GM19043 (cell line): ENCODE measurements at regions not wholly inside any gene's neighbourhood (a gene's known extent, or its start where the extent isn't known, plus 50 kb on each side); places are given as distances from the start of the nearest gene placed in this dataset.

ENCODE experiments used
- ATAC-seq: cut with Tn5 transposase; IDR thresholded peaks from one replicate; pipeline ENCODE4 v1.9.1; 2021; ENCODE audit warnings: low read depth; ENCODE audit not compliant: unreplicated experiment

DNA sequence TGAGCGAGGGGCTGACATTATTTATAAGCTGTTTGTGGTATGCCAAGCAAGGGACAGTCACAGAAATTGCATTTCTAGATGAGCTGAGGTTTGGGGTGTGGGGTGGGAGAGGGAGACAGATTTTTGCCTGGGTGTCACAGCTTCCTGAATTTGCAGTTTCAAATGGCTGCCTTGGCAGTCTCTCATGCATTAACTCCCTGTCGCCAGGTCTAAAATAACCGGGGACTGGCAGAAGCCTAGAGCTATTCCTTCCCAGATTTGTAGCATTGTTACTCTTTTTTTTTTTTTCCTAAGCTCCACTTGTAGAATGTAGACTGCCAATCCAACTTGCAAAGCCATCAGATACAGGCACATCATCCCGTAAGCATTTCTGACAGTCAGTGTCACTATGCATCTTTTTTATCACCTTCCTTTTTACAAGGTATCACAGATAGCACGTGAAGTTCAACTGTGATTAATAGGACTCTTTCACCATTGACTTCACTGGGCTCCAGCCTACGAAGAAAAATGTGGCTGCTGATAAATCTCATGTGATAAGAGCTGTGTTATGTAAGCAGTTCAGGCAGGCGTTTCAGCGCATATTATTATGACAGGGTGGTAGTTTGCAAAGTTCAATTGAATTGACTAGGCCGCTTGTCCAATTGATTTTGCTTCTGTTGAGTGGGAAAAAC, 130.7 kb upstream of the CELF2 start:
- no peak for ATAC-seq

GRCh38 chr10:10891124-10892082, 126.3 kb upstream of the CELF2 start:
- no peak for ATAC-seq

GRCh38 chr10:10892290-10892875, 125.3 kb upstream of the CELF2 start:
- no peak for ATAC-seq

DNA sequence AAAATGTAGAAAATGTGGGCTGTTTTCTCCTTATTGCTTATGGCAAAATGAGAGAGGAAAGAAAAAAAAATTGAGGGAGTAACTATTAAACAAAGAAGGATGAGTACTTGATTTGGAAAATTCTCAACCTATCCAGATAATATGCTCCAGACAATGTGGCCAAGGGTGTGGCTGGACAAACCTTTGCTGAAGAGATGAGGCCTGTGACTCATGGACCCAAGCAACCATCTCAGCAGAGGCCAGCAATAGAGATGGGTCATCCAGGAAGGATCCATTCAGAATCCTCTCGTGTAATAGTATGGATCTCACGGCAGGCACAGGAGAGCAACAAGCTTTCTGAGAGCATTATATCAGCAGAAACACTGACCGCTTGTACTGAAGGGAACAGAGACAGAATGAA, 120.3 kb upstream of the CELF2 start:
- ATAC-seq, result no peak

DNA sequence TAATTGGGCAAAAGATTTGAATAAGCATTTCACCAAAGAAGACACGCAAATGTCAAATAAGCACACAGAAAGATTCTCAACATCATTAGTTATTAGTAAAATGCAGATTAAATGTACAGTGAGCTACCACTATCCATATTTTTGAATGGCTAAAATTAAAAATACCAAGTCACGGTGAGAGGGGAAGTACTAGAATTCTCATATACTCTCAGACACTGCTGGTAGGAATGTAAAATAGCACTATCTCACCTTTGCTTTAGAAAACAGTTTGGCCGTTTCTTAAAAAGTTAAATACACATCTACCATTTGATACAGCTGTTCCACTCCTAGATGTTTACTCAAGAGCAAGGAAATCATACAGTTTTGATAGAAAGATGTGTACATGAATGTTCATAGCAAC, 115.8 kb upstream of the CELF2 start:
- no peak for ATAC-seq

DNA sequence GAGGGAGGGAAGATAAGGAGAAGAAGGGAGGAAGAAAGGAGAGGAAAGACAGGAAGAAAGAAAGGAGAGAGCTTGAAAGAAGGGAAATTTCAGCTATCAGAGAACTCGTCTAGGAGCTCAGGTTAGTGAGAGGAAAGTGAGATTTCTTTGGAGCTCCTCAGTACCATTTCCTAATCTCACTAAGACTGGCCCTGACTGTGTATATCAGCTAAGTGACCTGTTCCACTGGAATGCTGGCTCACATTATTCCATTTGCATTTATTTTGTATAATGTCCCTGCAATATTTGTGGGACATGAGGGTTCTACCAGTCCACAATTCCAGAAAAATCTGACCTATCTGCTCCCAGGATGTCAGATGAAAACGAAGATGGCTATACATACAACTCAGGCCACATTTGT, 114.7 kb upstream of the CELF2 start:
- no peak for ATAC-seq

GRCh38 chr10:10903620-10904019, 114.1 kb upstream of the CELF2 start:
- no peak for ATAC-seq

- no peak for ATAC-seq
Observed at GRCh38 chr10:10910634-10911033, 107.0 kb upstream of the CELF2 start.

DNA sequence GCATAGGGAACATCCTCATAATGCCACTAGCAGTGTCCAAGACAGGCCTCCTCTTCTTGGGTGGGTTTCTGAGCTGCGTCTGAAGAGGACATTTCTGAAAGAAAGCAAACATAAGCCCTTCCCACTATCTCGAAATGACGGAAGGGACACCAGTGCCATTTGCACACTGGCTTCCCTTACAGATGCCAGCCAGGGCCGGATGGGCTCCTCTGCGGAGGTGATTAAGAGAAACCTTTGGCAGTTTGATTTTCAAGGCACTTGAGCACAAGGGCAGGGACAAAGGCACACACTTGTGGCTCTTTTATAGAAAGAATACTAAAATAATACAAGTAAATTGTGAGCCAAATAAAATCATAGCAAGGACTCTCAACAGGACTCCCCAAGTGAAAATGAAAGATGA, 106.6 kb upstream of the CELF2 start:
- no peak for ATAC-seq

DNA sequence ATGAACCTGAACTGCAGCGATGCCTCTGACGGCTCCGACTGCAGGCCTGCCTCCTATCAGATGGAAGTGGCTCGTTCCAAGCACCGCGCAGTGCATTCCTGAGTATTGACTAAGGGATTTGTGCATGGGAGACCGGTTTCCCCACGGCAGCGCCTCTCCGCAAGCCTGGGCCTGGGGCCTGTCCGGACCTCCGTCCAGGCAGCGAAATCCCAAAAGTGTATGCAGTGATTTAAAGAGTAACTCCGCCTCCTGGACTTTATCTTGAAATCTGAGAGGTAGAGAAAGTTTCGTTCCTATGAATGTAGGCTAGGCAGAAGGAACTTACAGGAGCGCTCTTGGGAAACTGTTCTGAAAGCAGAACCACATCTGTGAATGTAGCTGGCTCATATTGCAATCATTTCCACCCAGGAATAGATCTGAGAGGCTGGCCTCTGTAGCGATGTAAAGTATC, 106.2 kb upstream of the CELF2 start:
- no peak for ATAC-seq

- no peak for ATAC-seq
Observed at GRCh38 chr10:10914144-10914543, 103.5 kb upstream of the CELF2 start.

DNA sequence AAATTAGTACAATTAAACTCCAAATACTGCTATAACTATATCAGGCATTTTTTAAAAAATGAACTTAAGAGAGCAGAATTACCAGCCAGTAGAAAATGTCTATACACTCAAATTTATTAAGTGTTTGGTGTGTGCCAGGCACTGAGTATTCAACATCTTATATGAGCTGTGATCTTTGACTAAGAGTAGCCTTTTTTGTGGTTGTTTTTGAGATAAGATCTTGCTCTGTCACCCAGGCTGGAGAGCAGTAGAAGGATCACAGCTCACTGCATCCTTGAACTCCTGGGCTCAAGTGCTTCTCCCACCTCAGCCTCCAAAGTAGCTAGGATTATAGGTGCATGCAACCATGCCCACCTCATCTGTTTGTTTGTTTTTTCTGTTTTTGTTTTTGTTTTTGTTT, 102.5 kb upstream of the CELF2 start:
- ATAC-seq, result no peak

- ATAC-seq, result no peak
Observed at GRCh38 chr10:10917031-10917430, 100.6 kb upstream of the CELF2 start.

DNA sequence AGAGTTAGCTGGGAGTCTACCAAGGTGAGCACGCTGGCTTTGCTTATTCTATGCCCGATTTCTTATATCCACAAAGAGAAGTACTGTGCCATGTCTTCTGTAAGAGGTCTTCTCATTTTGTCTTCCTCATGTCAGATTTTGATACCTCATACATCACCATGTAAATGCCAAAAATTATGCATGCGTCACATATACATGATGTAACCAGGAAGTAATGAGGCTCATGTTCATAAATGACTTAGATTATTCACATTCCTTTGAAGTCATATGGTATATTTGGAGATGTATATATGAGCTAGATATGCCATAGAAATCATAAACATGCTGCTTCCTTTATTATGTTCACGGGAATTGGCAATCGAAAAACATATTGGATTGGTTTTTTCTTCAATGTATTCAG, 97.7 kb upstream of the CELF2 start:
- ATAC-seq, result no peak

GRCh38 chr10:10921826-10922461, 95.7 kb upstream of the CELF2 start:
- ATAC-seq, result no peak

DNA sequence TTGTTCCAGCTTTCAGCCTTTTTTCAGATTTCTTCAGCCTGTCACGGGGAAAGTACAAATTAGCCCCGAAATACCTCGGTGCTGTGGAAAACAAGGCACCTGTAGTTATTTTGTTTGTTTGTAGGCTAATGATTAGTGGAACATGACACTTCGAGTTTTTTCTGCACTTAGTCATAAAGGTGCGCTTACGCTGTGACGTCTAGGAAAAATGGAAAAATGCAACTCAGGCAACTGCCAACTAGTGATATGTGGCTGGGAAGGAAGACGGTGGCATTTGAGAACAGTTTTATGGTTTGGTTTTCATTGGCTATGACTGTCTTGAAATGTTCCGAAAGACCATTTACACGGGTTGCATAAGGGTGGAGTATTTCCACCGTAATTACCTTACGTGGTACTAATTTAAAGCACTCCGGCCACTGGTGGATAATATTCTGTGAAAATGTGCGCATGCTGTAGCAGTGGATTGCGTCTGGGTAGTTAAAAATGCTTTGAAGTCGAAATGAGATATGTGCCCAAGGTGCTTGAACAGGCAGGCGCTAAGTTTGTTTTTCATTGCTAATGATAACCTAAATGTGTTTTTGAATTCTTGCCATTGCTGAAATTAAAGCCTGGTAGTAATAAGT, 94.5 kb upstream of the CELF2 start:
- no peak for ATAC-seq

GRCh38 chr10:10925667-10926066, 92.0 kb upstream of the CELF2 start:
- no peak for ATAC-seq

DNA sequence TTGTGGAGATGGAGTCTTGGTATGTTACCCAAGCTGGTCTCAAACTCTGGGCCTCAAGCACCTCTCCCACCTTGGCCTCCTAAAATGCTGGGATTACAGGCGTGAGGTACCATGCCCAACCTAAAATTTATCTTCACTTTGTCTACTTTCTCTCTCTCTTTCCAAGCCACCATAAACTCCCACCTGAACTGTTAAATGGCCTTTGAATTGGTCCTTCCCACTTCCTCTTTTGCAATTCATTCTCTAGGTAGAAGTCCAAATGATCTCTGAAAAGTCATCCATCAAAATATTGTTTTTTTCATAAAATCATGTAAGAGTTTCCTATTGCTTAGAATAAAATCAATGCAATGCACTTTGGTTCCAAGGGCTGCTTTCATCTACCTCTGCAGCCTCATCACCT, 90.1 kb upstream of the CELF2 start:
- ATAC-seq, result no peak

GRCh38 chr10:10930979-10931743, 86.5 kb upstream of the CELF2 start:
- no peak for ATAC-seq

DNA sequence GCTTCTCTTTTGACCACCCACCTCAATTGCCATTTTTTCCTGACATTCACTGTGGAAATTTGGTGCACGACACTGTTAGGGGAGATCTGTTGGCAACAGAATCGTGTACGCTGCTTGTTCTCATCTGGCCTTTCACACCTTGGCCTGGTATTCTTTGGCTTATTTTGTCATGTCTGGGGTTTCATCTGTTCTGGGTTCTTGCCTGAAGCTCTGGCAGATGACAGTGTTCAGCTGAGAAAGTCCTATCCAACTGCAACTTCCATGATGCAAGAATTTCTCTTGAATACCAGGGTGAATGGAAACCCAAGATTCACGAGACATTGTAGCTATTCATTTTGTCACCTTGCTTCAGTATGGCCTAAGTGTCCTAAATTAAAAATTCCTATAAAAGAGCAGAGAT, 82.6 kb upstream of the CELF2 start:
- ATAC-seq, result no peak
